Lower leg skin (tissue), 3 donors: ENCODE measurements at regions not wholly inside any gene's neighbourhood (a gene's known extent, or its start where the extent isn't known, plus 50 kb on each side); places are given as distances from the start of the nearest gene placed in this dataset.

Experiments used
- POLR2A ChIP-seq, 2 donors: fragments of 450-650 bp; IDR thresholded peaks; one replicate each; pipeline ENCODE4 v1.6.1; 2016 to 2017; ENCODE audit warnings: antibody characterized with exemption in 2 of 2, mild to moderate bottlenecking in 1 of 2, moderate library complexity in 1 of 2
- TF ChIP-seq, protein P1 (sequence below), 3 donors: fragments of 450-650 bp; IDR thresholded peaks; one replicate each; pipeline ENCODE4 v1.5.1; 2016; ENCODE audit warnings: antibody characterized with exemption in 3 of 3, mild to moderate bottlenecking in 3 of 3, moderate library complexity in 2 of 3

GRCh38 chr22:48407256-48407955 is 1420.3 kb downstream of the BRD1 start:
- TF ChIP-seq, protein P1, sequence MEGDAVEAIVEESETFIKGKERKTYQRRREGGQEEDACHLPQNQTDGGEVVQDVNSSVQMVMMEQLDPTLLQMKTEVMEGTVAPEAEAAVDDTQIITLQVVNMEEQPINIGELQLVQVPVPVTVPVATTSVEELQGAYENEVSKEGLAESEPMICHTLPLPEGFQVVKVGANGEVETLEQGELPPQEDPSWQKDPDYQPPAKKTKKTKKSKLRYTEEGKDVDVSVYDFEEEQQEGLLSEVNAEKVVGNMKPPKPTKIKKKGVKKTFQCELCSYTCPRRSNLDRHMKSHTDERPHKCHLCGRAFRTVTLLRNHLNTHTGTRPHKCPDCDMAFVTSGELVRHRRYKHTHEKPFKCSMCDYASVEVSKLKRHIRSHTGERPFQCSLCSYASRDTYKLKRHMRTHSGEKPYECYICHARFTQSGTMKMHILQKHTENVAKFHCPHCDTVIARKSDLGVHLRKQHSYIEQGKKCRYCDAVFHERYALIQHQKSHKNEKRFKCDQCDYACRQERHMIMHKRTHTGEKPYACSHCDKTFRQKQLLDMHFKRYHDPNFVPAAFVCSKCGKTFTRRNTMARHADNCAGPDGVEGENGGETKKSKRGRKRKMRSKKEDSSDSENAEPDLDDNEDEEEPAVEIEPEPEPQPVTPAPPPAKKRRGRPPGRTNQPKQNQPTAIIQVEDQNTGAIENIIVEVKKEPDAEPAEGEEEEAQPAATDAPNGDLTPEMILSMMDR (IDR thresholded peaks at IDR 0.05), result no peak
- no peak for TF ChIP-seq POLR2A (IDR thresholded peaks at IDR 0.05)
